HCT116 (cell line): ENCODE measurements at regions not wholly inside any gene's neighbourhood (a gene's known extent, or its start where the extent isn't known, plus 50 kb on each side); places are given as distances from the start of the nearest gene placed in this dataset.

ENCODE experiments used
- CBX3 ChIP-seq: IDR thresholded peaks from 2 replicates; pipeline ENCODE4 v1.6.1; 2012; ENCODE audit warnings: low read depth
- CEBPB ChIP-seq: IDR thresholded peaks from 2 replicates; pipeline ENCODE4 v1.6.1; 2012; ENCODE audit warnings: low read depth
- CTCF ChIP-seq, 3 experiments: fragments of 200-600 bp in 1 of 3; sonication (generic) in 1 of 3; IDR thresholded peaks in 2 of 3; conservative IDR thresholded peaks in 1 of 3; 2 replicates each; pipeline ENCODE4 v1.5.1; 2012 to 2017; ENCODE audit warnings: low read depth in 2 of 3, low read length in 2 of 3, antibody characterized with exemption in 1 of 3, borderline replicate concordance in 1 of 3, control low read depth in 1 of 3, mild to moderate bottlenecking in 1 of 3, mixed read lengths in 1 of 3, mixed run types in 1 of 3, moderate library complexity in 1 of 3; ENCODE audit not compliant: insufficient read depth in 1 of 3
- EZH2 ChIP-seq: fragments of 200-600 bp; sonication (generic); IDR thresholded peaks from 2 replicates; pipeline ENCODE4 v1.6.1; 2017; ENCODE audit warnings: antibody characterized with exemption, mixed run types
- EZH2phosphoT487 ChIP-seq: fragments of 200-600 bp; IDR thresholded peaks from 2 replicates; pipeline ENCODE4 v1.6.1; 2018; ENCODE audit warnings: antibody characterized with exemption, borderline replicate concordance
- FOSL1 ChIP-seq: IDR thresholded peaks from 2 replicates; pipeline ENCODE4 v1.6.1; 2012; ENCODE audit warnings: low read depth
- MAX ChIP-seq: IDR thresholded peaks from 2 replicates; pipeline ENCODE4 v1.6.1; 2012
- POLR2A ChIP-seq: IDR thresholded peaks from 2 replicates; pipeline ENCODE4 v1.7.0; 2011; ENCODE audit warnings: borderline replicate concordance; ENCODE audit not compliant: insufficient read depth, insufficient read length; ENCODE audit errors: extremely low read depth
- POLR2AphosphoS5 ChIP-seq: IDR thresholded peaks from 2 replicates; pipeline ENCODE4 v1.6.1; 2011; ENCODE audit warnings: mild to moderate bottlenecking, low read depth, low read length, moderate library complexity
- RAD21 ChIP-seq: IDR thresholded peaks from 2 replicates; pipeline ENCODE4 v1.6.1; 2012; ENCODE audit warnings: low read depth, mild to moderate bottlenecking
- REST ChIP-seq: IDR thresholded peaks from 2 replicates; pipeline ENCODE4 v1.6.1; 2012; ENCODE audit warnings: low read depth
- SIN3A ChIP-seq: IDR thresholded peaks from 2 replicates; pipeline ENCODE4 v1.6.1; 2012; ENCODE audit warnings: low read depth

- TF ChIP-seq CTCF (IDR thresholded peaks at IDR 0.05 in 2 of 3, conservative IDR thresholded peaks at IDR 0.05 in 1 of 3; ENCODE audit: borderline replicate concordance in 1 of 3, insufficient read depth in 1 of 3, low read depth in 2 of 3, low read length in 2 of 3) (no peak), POLR2AphosphoS5 (no peak), EZH2 (no peak), RAD21 (no peak), CEBPB (no peak), POLR2A (no peak), MAX (no peak), SIN3A (no peak), EZH2phosphoT487 (no peak), CBX3 (no peak), REST (no peak), FOSL1 (no peak)
Observed at GRCh38 chr21:38171723-38172344, 85.0 kb upstream of the KCNJ15 start.
